ENCODE measurements at regions not wholly inside any gene's neighbourhood (a gene's known extent, or its start where the extent isn't known, plus 50 kb on each side); places are given as distances from the start of the nearest gene placed in this dataset.

GRCh38 chr2:14815201-14815600, 182.7 kb downstream of the LRATD1 start:
- Histone ChIP-seq H3K9me1 (ENCODE audit: control insufficient read depth, insufficient read depth, low read length) (no peaks in the 10 kb centered on the region), H3K27me3 (ENCODE audit: control insufficient read depth in 2 of 2, insufficient read depth in 2 of 2, low read length in 2 of 2) (no peaks in the 10 kb centered on the region), H3K79me2 (ENCODE audit: control insufficient read depth, insufficient read depth, low read length) (no peaks in the 10 kb centered on the region), H3K36me3 (ENCODE audit: control insufficient read depth, insufficient read depth, low read length) (no peaks in the 10 kb centered on the region), H3K4me1 (replicated peaks in 1 of 2; ENCODE audit: control insufficient read depth in 2 of 2, insufficient read depth in 2 of 2, low read length in 2 of 2) (no peaks in the 10 kb centered on the region), H4K20me1 (replicated peaks; ENCODE audit: control insufficient read depth, insufficient read depth, low read length) (no peaks in the 10 kb centered on the region), H3K4me2 (ENCODE audit: insufficient read depth, low read length) (no peak overlapping the region), H3K27ac (ENCODE audit: extremely low read depth, low read depth, low read length) (no peak overlapping the region), H2AFZ (ENCODE audit: low read depth, low read length) (no peak overlapping the region), H3K9me3 (replicated peaks; ENCODE audit: control insufficient read depth, insufficient read depth, low read depth, low read length) (no peaks in the 10 kb centered on the region), H3K4me3 (no peak overlapping the region), H3K9ac (ENCODE audit: insufficient read depth in 1 of 2, low read depth in 2 of 2, low read length in 2 of 2) (no peak overlapping the region)
- FAIRE-seq (no peak), ATAC-seq (no peak), DNase-seq (ENCODE audit: extremely low read depth in 1 of 4, low spot score in 3 of 4) (no peak)
- CTCF ChIA-PET (ENCODE audit: low intra/inter-chr PET ratio) = no interaction called here
- in situ Hi-C loops (cut with MboI) (no loop called here), intact Hi-C loops (cut with micrococcal nuclease) (no loop called here)
- 0% methylated on average over 1 of the region's 1 CpG for WGBS (ENCODE audit: insufficient coverage, low coverage, missing lambda C conversion rate)
- TF ChIP-seq ZNF449 (CRISPR knock-in tag; IDR thresholded peaks at IDR 0.05) (no peak), NR2C1 (IDR thresholded peaks at IDR 0.05) (no peak), NR2C1 (tag; IDR thresholded peaks at IDR 0.05) (no peak), RBM34 (IDR thresholded peaks at IDR 0.05; ENCODE audit: borderline replicate concordance, insufficient read depth, low read length) (no peak), POLR2AphosphoS5 (IDR thresholded peaks at IDR 0.05; ENCODE audit: control insufficient read depth, insufficient read depth, low read depth, low read length) (no peak), HSF4 (CRISPR knock-in tag; IDR thresholded peaks at IDR 0.05; ENCODE audit: borderline replicate concordance) (no peak), FOXM1 (IDR thresholded peaks at IDR 0.05; ENCODE audit: low read depth) (no peak), FOXM1 (CRISPR knock-in tag; IDR thresholded peaks at IDR 0.05; ENCODE audit: low read depth) (no peak), TAF9B (IDR thresholded peaks at IDR 0.05; ENCODE audit: partially characterized antibody) (no peak), PKNOX1 (IDR thresholded peaks at IDR 0.05) (no peak), TARDBP (IDR thresholded peaks at IDR 0.05) (no peak), DDX20 (tag; IDR thresholded peaks at IDR 0.05; ENCODE audit: low read depth) (no peak), ZNF212 (CRISPR knock-in tag; IDR thresholded peaks at IDR 0.05) (no peak), GTF2B (IDR thresholded peaks at IDR 0.05; ENCODE audit: extremely low read depth, insufficient read length) (no peak), ZNF12 (CRISPR knock-in tag; IDR thresholded peaks at IDR 0.05) (no peak), RUNX1 (IDR thresholded peaks at IDR 0.05; ENCODE audit: low read depth) (no peak), MAZ (CRISPR knock-in tag; conservative IDR thresholded peaks at IDR 0.05 in 1 of 2, IDR thresholded peaks at IDR 0.05 in 1 of 2) (no peak), HNRNPUL1 (IDR thresholded peaks at IDR 0.05; ENCODE audit: low read length) (no peak), YBX1 (IDR thresholded peaks at IDR 0.05) (no peak), NR2F6 (CRISPR knock-in tag; IDR thresholded peaks at IDR 0.05) (no peak), SMARCC2 (IDR thresholded peaks at IDR 0.05; ENCODE audit: low read depth) (no peak)
- POLR2A ChIA-PET = no interaction called here
- no TSS peak for BruUV-seq (replicated peaks)

All from K562 (cell line).